HCEC 1CT (cell line): ENCODE measurements at regions not wholly inside any gene's neighbourhood (a gene's known extent, or its start where the extent isn't known, plus 50 kb on each side); places are given as distances from the start of the nearest gene placed in this dataset.

Experiments used
- DNase-seq: peaks from one replicate; pipeline ENCODE4 v3.0.0-alpha.2; 2017

DNA sequence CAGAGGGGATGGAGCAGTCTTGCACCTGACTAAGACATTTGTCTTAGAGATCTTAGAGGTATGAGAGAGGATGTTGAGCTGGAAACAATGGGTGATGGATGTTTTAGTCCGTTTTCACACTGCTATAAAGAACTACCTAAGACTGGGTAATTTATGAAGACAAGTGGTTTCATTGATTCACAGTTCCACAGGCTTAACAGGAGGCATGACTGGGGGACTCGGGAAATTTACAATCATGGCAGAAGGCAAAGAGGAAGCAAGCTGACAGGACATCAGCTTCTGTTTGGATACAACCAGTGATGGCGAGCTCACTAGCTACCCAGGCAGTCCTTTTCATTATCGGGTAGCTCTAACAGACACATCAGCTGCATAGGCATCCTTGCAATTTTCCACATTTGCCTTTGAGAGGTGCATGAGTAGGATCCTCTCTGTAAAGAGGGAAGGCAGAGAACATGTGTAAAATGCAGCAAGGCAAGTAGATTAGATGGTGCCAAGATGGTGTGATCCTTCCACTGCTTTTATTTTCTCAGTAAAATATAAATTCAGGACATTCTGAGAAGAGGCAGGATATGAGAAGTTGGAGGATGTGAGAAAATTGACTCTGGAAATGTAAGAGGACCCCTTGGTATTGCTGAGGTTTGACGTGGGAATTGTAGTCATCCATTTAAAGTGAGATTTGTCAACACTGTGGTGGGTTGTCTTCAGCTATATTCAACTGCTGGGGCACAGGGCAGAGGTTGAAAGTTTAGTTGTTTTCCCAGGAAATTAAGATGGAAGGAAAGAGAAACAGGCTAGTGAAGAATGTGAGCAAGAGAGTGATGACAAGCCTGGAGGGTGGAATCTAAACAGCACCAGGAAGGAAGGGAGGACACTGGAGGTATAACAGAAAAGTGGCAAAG lies 1140.0 kb upstream of the AUTS2 start:
- no peak for DNase-seq

DNA sequence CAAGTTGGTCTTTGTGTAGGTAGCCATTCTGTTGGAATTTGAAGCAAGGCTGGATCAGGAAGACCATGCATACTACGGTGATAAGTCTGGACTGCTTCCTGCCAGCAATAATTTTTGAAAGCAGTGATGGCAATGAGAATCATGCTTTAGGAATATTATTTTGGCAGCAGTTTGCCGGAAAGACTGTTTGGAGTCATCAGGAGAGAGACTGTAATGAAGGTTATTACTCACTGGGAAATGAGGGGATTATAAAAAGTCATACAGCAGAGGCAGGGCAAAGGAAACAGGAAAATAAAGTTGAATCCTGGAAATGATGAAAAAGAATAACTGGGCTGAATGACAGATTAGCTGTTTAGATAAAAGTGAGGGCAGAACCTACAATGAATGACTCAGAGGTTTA lies 1136.8 kb upstream of the AUTS2 start:
- DNase-seq, result no peak

DNA sequence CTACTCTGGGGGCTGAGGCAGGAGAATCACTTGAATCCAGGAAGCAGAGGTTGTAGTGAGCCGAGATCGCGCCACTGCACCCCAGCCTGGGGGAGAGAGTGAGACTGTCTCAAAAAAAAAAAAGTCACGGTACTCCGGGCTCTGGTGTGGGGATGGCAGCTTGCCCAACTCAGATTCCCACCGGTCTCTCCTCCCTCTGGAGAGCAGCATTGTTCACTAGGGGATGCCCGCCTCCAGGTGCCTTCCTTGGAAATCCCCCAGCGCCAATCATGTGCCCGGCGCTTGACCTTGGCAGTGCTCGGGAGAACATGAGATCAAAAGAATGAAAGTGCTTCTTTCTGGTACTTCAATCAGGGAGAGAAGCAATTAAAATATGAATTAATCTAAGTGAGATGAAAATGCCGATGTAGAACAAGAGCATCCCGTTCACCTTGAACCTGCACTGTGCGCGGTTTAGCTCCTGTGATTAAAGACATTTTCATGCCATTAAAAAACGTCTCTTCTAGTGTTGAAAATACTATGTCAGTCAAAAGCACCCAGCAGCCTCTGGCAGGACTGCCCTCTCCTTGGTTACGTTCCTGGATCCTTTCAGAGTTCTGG lies 1127.3 kb upstream of the AUTS2 start:
- DNase-seq, result no peak

DNA sequence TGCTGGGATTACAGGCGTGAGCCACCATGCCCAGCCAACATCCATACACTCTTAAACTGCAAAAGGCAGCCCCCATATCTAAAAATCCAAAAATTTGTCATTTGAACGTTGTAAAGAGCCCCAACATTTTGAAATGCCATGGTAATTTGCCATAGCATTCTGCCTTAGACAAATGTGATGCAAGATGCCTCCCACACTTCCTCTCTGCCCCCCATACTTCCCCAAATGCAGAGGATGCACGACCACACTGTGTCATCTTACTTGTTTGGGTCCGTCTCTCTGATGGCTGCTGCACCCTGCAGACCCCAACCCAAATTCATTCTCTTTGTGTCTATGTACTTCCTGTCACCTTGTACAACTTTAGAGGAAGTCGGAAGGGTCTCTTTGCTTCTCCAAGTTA lies 1125.6 kb upstream of the AUTS2 start:
- DNase-seq, result no peak

DNA sequence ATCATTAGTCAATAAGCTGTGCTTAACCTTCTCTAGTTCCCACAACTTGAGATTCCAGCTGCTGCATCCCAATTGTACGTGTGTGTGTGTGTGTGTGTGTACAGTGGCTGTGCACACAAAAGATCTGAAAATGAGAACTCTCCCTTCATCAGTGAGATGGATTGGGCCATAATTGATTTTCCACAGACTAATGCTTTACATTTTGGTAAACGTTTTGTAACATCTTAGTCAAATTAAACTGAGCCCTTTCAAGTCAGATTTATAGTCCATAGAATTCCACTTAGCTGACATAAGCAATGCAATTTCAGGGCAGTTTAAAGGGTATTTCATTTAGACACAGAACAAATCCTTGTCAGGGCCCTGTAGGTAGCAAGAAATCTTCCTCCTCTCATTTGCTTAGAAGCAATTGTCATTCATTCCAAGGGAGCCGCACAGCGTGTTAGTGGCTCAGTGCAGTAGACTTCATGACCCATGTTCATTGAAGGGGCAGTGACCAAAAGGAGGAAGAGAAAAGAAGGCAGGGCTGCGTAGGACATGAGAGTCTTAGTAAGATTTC lies 1123.5 kb upstream of the AUTS2 start:
- DNase-seq, result no peak

DNA sequence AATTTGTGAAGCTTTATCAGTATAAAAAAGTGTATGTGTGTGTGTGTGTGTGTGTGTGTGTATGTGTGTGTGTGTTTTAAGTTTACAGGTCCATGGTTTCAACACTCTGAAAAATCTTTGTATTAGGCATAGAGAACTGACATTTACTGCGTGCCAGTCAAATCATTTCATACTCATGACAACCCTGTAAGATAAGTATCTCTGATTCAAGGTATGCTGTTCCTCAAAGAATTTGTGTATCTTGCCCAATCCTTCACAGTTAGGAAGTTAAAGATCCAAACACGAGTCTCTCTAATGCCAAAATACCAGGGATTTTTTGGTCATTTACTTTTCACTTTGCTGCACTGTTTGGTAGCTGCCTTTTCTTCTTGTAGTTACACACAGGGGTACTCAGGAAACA lies 1121.3 kb upstream of the AUTS2 start:
- DNase-seq, result no peak

DNA sequence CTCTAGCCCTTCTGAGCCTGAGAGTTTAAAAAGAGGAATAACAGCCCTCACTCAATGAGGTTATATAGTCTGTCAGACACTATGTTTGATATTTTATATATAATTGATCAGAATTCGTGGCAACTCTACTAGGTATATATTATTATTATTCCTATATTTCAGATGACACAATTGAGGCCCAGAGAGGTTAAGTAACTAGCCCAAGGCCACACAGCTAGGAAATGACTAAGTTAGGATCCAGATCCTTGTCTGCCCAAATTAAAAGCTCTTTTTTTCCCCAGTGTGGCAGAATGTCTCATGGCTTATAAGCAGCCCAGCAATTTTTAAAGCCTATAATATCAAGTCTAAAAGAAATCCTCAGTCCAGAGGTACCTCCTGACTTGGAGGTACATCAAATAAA lies 1119.9 kb upstream of the AUTS2 start:
- DNase-seq, result no peak

DNA sequence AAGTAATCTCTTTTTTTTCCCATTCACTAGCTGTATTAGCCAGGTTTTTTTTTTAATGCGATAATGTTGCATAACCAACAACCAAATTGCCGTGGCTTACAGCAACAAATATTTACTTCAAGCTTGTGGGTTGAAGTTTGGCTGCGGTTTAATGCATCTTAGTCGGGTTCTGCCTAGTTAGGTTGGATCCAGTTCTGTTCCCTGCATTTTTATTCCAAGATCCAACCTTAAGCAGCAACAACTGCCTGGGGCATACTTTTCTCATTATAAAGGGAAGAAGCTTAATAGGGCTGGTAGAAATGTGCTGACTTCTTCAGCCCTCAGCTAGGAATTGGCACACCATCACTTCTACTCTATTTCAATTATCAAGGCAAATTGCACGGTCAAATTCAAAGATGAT lies 1115.5 kb upstream of the AUTS2 start:
- DNase-seq, result no peak

DNA sequence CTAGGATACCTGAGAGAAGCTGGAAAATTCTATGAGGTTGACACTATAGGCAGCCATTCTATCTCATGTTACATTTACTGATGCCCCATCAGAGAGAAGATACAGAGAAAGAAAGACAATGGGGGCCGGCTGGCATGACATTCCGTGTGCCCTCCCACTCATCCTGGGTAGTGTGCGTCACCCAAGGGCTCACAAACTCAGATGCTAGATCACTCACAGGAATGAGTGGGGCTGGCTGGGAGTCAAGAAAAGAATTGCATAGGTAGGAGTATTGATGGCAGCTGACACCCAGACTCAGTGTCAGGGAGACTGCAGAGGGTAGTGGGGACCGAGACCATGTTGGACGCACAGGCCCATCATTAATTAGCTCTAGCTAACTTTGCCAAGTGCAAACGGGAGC lies 1113.5 kb upstream of the AUTS2 start:
- DNase-seq, result no peak

DNA sequence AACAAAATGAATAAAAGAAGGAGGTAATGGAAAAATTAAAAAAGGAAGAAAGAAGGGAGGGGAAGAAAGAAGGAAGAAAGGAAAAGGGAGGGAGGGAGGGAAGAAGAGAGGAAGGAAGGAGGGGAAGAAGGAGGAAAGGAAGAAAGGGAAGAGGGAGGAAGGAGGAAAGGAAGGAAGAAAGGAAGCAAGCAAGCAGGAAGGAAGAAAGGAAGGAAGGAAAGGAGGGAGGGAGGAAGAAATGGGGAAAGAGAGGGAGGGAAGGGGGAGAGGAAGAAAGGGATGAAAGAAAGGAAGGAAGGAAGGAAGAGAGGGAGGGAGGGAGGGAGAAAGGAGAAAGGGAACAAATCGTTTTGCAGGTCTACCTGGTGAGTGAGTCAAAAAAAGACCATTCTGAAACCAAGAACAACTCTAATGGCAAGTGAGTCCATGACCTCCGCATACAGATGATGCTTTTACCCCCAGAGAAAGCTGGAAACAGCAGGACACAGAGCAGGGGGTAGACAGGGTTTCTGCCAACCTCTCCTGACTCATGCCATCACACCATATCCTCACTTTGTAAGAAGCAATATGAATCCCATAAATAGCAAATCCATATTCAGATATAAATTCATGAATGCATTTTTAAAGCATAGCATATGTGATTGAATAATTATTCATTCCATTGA lies 1112.9 kb upstream of the AUTS2 start:
- no peak for DNase-seq

DNA sequence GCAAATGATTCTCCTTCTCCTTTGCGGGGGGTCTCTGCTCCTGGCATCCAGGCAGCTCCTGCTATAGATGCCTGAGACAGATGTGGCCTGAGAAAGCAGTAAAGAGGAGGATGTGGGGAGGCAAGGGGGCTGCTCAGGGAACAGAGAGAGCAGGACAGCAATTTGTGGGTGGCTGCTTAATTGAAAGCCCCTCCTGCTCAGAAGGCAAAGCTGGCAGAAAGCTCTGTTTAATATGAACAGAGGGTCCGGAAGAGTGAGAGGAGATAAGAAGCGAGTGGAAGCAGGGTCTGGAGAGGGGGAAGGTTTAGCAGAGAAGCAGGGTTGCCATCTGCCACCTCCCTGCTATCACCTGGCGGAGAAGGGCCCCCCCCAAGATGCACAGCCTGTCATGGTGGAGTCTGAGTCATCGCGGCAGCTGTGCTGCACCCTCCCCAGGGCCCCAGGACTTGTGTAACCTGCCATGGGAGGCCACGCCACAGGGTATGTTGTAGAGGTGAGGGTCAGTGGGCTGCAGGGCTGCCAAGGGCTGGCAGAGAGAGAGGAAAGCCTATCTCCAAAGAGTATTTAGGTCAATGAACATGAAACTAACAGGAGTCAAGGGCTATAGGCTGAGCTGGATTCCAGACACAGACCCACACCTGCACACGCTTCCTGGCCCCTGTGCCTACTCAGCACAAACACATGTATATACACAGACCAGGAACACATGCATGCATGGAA lies 1109.8 kb upstream of the AUTS2 start:
- DNase-seq, result no peak

DNA sequence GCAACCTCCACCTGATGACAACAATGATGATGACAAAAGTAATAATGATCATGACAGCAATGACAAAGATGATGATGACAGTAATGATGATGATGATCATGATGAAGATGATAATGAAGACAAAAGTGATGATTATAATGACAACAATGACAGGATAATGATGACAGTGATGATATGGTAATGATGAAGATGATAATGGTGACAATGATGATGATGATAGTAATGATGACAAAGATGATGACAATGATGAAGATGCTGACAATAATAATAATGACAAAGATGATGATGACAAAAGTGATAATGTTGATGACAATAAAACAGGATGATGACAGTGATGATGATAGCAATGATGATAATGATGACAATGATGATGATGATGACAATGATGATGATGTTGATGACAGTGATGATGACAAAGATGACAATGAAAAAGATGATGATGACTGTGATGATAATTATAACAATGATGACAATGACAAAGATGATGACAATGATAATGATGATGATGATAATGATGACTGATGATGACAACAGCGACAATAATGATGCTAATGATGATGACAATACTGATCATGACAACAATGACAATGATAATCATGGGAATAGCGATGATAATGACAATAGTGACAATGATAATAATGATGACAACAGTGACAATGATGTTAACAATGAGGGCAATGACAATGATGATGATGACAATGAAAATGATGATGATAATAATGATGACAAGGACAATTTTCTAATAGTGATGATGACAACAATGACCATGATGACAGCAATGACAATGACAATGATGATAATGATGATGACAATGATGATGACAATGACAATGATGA lies 1106.5 kb upstream of the AUTS2 start:
- no peak for DNase-seq

DNA sequence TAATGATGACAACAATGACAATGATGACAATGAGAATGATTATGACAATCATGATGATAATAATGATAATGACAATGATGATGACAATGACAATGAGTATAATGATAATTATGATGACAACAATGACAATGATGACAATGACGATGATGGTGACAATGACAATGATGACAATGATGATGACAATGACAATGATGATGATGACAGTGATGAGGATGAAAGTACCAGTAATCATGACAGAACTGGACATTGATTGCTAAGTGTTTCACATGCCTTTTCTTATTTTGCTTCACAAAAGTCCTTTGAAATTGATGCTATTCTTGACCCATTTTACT lies 1106.0 kb upstream of the AUTS2 start:
- DNase-seq, result no peak

DNA sequence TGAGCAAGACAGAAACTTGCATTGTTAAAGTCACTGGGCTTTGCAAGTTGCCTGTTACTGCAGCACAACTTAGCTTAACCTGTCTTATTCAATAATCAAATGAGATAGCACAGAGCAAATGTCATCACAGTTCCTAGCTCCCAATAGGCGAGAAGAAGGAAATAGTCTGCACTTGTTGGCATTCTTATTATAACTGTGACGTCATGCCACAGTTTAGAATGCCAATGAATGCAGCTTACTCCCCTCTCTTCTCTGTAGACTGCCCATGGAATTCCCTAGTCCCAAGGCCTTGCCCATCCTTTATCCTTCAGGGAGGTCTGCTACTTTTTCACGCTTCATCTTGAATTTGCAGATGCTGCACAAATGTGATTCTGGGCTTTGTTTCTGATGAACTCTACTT lies 1094.9 kb upstream of the AUTS2 start:
- DNase-seq, result no peak

DNA sequence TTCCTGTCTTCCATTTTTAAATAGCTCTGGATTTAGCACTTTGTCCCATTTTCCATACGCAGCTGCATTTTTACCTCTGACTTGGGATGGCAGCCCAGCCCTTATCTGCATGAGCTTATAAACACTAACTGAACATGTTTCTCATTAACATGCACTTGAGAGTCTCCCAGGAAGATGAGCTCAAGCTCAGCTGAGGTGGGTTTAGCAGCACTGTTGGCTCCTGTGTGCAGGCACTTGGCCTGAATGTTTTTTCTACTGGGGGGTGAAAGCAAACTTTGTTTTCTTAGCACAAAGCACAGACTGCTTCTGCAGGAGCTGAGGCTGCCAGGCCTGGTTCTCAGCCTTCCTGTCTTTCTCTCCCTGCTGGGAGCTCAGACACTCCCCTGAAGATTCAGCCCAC lies 1093.6 kb upstream of the AUTS2 start:
- DNase-seq, result no peak

DNA sequence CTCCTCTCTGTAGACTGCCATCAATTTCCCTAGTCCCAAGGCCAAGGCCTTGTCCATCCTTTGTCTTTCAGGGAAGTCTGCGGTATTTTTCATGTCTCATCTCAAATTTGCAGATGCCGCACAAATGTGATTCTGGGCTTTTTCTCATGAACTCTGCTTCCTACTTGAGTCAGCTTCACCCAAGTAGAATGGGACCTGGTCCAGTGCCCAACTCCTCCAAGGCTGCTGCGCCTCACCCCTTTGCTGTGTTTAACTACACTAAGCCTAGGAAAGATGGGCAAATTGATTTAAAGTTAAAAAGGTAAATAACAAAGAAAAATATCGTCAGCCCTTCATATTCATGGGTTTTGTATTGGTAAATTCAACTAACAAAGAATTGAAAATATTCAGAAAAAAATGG lies 1092.6 kb upstream of the AUTS2 start:
- DNase-seq, result no peak

DNA sequence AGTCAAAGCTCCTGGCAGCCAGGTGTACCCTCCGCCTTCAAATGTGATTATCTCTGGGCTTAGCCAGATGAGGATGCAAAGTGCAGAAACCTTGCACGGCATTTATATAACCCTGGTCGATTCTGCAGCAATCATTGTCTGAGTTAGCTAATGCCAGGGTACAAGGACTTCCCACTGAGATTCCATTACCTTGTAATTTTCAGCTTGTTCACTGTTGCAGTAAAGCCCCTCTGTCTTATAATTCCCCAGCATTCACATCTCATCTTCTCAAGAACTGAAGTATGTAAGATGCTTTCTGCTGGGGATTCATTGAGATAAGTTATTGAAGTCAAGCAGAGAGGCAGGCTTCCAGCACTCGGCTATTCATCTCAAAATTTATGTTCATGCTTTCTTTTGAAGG lies 1090.6 kb upstream of the AUTS2 start:
- DNase-seq, result no peak

DNA sequence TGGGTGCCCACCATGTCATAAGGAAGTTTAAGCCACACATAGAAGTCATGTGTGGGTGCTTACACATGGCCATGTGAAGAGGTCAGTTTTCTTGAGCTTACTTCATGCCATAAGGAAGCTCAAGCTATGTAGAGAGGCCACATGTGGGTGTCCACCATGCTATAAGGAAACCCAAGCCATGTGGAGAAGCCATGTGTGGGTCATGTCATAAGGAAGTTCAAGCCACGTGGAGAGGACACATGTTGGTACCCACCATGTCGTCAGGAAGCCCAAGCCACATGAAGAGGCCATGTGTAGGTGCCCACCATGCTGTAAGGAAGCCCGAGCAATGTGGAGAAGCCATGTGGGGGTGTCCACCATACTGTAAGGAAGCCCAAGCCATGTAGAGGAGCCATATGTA lies 1089.2 kb upstream of the AUTS2 start:
- no peak for DNase-seq

DNA sequence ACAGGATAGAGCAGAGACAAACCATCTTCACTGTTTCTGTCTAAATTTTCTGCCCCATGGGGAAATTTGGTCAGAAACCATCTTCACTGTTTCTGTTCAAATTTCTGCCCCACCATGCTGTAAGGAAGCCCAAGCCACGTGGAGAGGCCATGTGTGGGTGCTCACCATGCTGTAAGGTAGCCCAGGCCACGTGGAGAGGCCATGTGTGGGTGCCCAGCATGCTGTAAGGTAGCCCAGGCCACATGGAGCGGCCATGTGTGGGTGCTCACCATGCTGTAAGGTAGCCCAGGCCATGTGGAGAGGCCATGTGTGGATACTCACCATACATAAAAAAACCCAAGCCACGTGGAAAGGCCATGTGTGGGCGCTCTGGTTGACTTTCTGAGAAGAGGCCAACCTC lies 1088.7 kb upstream of the AUTS2 start:
- DNase-seq, result no peak

DNA sequence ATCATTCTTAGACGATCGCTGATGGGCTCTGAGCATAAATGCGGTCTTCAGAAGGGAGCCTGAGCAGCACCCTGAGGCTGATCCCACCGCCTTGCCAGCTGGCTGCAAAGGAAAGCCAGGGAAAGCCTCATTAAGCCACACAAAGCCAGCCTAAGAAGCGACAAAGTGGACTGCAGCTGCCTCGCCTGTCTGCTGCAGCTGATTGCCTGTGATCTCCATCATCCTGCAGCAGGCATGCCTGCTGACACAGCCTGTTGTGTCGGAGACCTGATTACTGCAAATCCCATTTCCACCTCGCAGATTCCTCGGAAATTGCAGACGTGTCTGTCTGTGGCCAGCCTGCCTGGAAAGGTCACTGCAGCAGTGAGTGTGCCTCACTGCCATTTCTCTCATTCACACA lies 1087.0 kb upstream of the AUTS2 start:
- DNase-seq, result no peak

DNA sequence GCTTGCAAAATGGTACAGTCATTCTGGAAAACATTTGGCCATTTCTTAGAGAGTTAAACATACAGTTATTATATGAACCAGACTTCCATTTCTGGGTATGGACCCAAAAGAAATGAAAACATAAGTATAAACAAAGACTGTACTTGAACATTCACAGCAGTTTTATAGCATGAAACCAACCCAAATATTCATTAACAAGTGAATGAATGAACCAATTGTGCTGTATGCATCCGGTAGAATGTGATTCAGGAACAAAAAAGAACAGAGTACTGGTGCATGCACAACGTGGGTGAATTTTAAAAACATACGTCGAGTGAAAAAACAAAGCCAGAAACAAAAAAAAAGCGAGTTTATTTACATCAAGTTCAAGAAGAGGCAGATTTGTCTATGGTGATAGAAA lies 1085.8 kb upstream of the AUTS2 start:
- DNase-seq, result no peak

DNA sequence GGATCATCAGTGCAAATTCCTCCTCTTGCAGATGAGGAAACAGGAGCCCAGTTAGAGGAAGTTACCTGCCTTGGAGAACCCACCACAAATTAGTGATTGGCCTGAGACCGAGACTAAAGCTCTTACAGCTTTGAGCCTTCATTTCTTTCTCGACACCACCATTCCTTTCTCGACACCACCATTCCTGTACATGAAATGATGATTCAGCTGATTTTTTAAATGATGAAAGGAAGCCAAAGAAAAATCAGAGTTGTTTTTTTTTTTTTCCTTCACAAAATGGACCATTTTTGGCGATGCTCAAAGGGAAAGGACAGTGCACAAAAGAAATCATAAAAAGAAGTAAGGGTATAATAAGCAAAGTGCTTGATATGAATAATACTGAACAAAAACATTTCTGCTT lies 1080.2 kb upstream of the AUTS2 start:
- DNase-seq, result no peak

DNA sequence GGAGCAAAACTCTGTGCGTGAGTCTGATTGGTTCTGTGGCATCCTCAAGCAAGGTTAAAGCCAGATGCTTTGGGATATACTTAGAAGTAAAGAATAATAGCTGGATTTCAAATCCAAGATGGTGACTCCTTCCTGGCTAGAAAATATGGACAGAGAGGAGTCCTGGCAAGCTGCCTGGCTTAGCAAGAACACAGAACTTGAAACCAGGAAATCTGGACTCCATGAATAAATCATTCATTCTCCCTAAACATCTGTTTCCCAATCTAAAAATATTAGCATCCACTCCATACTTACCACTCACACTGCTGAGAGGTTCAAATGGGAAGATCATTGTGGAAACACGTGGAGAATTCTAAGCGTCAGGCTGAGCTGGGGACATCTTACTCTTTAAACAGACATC lies 1074.1 kb upstream of the AUTS2 start:
- no peak for DNase-seq
